ENCODE measurements at regions not wholly inside any gene's neighbourhood (a gene's known extent, or its start where the extent isn't known, plus 50 kb on each side); places are given as distances from the start of the nearest gene placed in this dataset.

DNA sequence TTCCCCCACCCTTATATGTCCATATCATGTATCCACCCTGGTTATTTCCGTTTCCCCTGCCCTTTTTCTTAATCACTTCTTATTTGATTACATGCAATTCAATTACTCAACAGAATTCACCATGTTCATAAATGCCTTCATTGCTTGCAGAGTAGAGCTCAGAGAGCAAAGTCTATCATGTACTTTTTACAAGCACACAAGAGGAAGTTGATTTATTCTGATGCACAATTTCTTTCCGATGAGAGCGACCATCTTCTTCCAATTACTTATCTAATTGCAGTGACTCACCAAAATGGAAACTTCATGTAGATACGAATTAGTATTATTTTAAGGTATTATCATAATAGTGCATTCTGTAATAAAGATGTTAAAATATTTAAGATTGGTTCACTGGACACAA lies 430.5 kb upstream of the KLF6 start:
- no peak for DNase-seq

DNA sequence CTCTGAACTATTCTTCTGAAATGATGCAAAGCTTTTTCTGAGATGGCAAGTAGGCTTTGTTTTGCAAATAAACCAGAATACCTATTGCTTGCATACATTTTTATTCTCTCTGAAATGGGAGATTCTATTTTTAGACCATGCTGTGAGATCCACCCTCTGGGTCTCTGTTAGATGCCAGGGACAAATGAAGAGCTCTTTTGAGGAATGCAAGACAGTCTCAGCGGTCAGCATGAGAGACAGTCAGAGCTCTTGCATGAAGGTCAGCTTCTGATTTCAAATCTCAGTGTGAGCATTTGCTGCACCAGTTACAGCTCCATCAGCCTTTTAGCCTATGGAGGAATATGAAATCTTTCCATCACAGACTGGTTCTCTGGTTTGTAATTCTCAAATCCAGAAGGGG lies 429.9 kb upstream of the KLF6 start:
- DNase-seq: no peak

DNA sequence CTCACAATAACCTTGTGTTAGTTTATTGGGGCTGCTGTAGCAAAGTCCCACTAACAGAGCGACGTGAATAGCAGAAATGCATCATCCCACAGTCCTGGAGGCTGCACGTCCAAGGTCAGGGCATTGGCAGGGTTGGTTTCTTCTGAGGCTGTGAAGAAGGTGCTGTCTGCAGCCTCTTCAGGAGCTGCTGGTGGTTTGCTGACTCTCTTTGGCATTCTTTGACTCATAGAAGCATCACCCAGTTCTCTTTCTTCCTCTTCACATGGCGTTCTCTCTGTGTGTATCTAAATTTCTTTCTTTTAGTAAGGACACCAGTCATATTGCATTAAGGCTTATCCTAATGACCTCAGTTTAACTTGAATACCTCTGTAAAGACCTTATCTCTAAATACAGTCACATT lies 428.4 kb upstream of the KLF6 start:
- DNase-seq: no peak

- no peak for DNase-seq
These were observed 427.2 kb upstream of the KLF6 start for GRCh38 chr10:4212111-4212630.

DNA sequence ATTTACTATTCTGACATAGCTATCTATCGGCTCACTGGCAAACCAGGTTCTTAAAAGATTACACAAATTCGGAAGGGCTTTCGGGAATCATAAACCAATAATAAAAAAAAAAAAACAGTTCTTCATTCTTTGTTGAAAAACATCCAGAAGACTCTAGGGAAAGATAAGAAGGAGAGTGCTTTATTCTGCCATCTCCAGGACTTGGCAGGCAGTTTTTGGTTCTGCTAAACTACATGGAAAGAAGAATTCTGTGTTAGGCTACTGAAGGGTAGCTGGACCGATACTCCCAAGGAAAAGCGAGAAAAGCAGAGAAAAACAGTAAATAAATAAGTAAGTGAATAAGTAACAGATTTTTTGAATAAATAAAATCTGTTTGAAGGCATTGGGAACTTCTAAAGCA lies 423.5 kb upstream of the KLF6 start:
- DNase-seq: no peak

DNA sequence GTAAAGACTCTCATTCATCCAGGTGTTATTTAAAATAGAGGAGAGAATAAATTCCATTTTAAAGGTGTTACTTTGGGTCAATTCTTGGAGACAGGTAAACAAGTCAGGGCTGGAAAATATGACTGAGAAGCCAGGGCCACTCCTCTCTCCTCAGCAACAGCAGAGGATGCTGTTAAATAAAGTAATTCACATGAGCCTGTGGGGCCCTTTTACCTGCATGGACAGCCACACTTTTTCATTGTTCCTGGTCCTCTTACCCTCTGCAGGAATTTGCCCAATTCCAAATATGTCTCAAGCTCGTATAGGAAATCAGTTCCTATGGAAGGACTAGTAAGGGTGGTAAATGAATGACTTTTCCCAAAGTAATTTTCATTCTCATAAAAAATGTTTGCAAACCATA lies 420.1 kb upstream of the KLF6 start:
- DNase-seq: no peak

DNA sequence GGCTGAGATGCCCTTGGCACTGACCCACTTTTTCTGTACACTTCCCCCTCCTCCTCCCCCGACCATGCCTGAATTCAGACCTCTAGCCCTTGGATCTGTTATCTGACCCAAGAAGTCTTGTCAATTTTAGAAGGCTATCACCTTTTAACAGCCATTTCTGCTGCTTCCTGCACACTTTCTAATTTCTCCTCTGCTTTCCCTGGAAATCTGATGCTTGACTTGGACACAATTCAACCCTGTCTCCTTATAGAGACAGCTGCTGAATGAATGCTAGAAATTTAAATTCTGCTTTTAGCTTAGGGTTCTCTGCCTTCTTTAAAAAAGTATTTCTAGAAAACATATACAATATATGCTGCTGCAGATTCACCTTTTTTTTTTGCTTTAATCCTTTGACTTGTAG lies 417.9 kb upstream of the KLF6 start:
- no peak for DNase-seq

DNA sequence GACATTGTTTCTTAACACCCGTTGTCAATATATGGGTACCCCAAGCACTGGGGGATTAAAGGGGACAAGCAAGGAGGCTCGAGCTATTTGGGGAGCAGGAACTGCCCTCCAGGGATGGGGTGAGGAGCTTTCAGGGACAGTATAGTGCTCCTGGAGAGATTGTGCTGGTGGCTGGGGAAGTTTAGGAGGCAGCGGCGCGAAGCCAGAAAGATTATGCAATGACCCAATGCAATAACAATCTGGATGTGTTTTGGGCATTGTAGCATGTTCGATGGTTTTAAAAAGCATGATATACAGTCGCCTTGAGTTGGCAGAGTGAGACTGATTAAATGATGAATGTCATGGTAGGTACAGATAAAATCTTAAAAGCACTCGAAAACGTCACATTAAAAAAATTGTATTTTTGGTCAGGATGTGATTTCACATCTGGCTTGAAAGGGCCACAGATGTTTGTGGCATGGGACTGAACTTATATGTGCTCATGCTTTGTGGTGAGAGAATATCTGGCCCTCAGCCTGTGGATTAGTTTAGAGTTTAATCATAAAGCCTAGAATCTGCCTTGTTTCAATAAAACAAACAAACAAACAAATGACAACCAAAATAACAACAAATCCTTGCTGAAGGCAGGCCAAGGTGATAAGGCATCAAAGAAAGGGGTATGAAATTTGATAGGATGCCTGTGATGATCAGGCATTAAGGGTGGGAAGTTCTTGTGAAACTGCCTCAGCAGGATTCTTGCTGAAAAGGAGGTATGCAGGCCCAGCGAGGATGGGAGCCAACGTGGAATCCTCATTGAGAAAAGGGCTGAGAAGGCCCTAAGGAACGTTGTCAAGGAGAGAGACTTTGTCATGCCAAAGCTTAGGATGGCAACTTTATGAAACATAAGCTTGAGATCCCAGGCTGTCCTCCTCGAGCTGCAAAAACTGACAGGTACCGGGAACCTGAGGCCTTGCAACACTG lies 417.1 kb upstream of the KLF6 start:
- DNase-seq: no peak

- DNase-seq: no peak
These were observed 414.2 kb upstream of the KLF6 start for GRCh38 chr10:4199196-4199595.

- DNase-seq: no peak
These were observed 413.2 kb upstream of the KLF6 start for GRCh38 chr10:4198216-4198615.

GRCh38 chr10:4197676-4198075 lies 412.7 kb upstream of the KLF6 start:
- DNase-seq: no peak

GRCh38 chr10:4196771-4197390 lies 411.9 kb upstream of the KLF6 start:
- no peak for DNase-seq

- no peak for DNase-seq
These were observed 411.2 kb upstream of the KLF6 start for GRCh38 chr10:4196183-4196582.

GRCh38 chr10:4195213-4195612 lies 410.2 kb upstream of the KLF6 start:
- DNase-seq: no peak

DNA sequence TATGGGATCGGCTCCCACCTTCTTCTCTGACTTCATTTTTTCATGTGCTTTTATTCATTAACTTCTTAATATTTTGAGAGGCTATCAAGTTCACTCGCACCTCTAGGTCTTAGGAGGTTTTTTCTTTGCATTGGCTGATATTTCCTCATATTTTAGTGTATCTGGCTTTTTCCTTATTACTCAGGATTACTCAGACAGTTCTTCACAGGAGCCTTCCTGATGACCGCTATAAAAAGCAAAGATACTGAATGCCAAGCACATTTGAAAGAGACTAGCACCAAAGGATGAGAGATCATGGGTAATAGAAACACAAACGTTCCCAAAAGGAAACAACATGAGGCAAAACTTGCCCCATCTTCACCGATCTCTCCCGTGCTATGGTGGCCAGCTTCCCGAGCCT lies 409.2 kb upstream of the KLF6 start:
- DNase-seq: no peak

- DNase-seq: no peak
These were observed 406.9 kb upstream of the KLF6 start for GRCh38 chr10:4191894-4192293.

DNA sequence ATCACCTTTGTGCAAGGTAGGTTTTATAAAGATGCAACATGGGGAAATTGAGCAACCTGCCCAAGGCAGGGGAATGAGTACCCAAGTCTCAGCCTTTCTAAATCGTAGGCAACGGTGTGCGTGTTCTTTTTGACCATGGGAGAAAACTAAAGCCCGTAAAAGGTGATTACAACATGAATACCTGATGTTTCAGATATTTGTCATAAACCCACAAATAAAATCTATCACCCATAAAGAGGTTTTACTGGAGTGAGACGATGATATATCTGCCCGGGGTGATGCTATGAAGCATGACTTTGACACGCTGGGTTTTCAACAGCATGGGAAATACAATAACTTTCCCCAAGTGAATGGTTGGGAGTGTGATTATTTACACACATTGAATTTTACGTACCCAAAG lies 406.3 kb upstream of the KLF6 start:
- no peak for DNase-seq

DNA sequence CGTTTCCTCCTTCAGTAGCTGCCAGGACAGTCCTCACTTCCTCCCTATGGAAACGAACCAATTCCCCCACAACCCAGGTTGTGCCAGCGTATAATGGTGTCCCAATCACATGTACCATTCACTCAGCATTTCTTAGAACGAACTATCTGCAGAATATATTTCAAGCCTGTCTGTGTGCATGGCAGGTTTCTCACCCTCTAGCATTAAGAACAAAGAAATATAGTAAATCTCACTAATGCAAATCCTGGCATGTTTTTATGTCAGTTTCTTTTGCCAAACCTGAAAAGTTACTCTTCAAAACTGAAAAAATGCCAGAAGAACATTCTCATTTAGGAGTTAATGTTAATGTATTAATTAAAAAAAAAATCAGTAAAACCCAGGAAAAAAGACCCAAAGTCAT lies 405.9 kb upstream of the KLF6 start:
- no peak for DNase-seq

DNA sequence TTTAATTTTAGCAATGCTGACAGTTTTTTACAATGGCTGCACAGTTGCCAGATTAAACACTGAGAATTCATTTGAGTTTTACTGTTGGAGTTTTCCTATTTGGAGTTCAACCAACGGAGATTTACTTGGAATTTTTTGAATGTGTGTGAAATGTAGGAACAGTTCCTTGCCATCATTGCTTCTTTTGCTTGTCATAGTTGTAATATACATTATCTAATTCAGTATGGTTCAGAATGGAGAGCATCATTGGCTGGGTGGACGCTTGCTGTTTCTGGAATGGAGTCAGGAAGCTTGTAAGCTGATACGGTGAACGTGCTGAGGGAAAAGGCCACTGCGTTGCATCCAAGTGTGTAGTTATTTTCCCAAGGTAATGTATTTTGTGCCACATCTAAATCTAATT lies 404.3 kb upstream of the KLF6 start:
- no peak for DNase-seq

DNA sequence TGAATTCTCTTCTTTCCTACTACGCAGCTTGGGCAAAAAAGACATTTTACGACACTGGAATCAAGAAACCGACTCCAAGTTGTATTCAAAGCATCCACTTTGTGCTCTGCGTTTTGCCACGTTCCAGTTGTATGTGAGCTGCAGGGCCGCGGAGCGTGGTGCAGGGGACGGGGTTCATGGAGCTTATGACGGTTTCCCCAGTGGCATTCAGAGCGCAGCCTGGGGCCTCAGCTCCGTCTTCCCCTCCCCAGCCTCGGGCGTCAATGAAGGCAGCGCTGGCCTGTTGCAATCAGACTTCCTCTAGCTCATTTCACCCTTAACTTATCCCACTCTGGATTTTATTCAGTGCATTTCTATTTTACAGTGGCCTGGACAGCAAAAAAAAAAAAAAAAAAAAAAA lies 403.4 kb upstream of the KLF6 start:
- DNase-seq: no peak

- no peak for DNase-seq
These were observed 402.0 kb upstream of the KLF6 start for GRCh38 chr10:4186849-4187540.

GRCh38 chr10:4183761-4184261 lies 398.8 kb upstream of the KLF6 start:
- DNase-seq: no peak

DNA sequence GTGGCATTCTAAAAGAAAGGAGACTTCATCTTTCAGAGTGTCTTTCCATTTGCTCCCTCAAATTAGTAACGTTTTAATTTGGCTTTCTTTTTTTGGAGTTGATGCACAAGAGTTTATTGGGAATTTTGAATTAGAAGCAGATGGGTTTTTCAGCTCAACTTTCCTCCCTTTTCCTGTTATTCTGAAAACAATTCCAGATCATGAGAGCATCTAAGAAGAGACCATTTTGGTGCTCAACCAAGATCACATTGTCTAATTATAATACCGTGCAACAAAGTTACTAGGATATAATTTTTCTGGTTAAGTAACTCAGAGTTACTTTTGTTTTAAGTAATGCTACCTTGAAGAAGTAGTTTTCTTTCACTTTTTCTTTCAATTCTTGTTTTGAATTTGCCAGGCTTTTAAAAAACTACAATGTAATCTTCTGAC lies 396.6 kb upstream of the KLF6 start:
- no peak for DNase-seq

GRCh38 chr10:4181081-4181480 lies 396.1 kb upstream of the KLF6 start:
- no peak for DNase-seq

Measured in NK-92 treated with Interleukin-12 subunit alpha and Interleukin-12 subunit beta, amount 100 ng/mL, for 24 hours (cell line).